Trophoblast cell (in vitro differentiated cells and primary cell): ENCODE measurements at regions not wholly inside any gene's neighbourhood (a gene's known extent, or its start where the extent isn't known, plus 50 kb on each side); places are given as distances from the start of the nearest gene placed in this dataset.
"Not testable (repeated sequence)": the region's sequence is repeated elsewhere in the genome, so short reads cannot be mapped to it uniquely, and the experiment has no call there.

Experiments used
- DNase-seq, 2 donors: peaks; one replicate each; pipeline ENCODE4 v3.0.0-alpha.2; 2016
- H2AFZ ChIP-seq: 2 replicates; pipeline ENCODE4 v1.6.1; 2013; ENCODE audit warnings: low read length, moderate library complexity, mild to moderate bottlenecking; ENCODE audit not compliant: insufficient read depth, poor library complexity
- H2AK5ac ChIP-seq: 2 replicates; pipeline ENCODE4 v1.6.1; 2013; ENCODE audit warnings: mild to moderate bottlenecking, low read length
- H2BK120ac ChIP-seq: 2 replicates; pipeline ENCODE4 v1.6.1; 2013; ENCODE audit warnings: low read length, mild to moderate bottlenecking, moderate library complexity; ENCODE audit not compliant: insufficient read depth, poor library complexity
- H2BK12ac ChIP-seq: 2 replicates; pipeline ENCODE4 v1.6.1; 2013; ENCODE audit warnings: mild to moderate bottlenecking, low read length, moderate library complexity
- H2BK5ac ChIP-seq: 2 replicates; pipeline ENCODE4 v1.6.1; 2013; ENCODE audit warnings: low read length, low read depth, moderate library complexity, mild to moderate bottlenecking; ENCODE audit not compliant: poor library complexity
- H3K14ac ChIP-seq: 2 replicates; pipeline ENCODE4 v1.6.1; 2013; ENCODE audit warnings: mild to moderate bottlenecking, low read length
- H3K18ac ChIP-seq: 2 replicates; pipeline ENCODE4 v1.6.1; 2013; ENCODE audit warnings: mild to moderate bottlenecking, low read length
- H3K23ac ChIP-seq: 2 replicates; pipeline ENCODE4 v1.6.1; 2013; ENCODE audit warnings: low read length
- H3K27ac ChIP-seq: 2 replicates; pipeline ENCODE4 v1.5.1; 2013; ENCODE audit warnings: low read depth, mild to moderate bottlenecking, inconsistent platforms, low read length, moderate library complexity
- H3K27me3 ChIP-seq: 2 replicates; pipeline ENCODE4 v1.6.1; 2013; ENCODE audit warnings: inconsistent platforms, mild to moderate bottlenecking, low read length, moderate library complexity; ENCODE audit not compliant: insufficient read depth
- H3K36me3 ChIP-seq, 2 experiments: 1 replicate in 1 of 2; 2 replicates in 1 of 2; pipeline ENCODE4 v1.6.1; 2013; ENCODE audit warnings: low read length in 2 of 2, mild to moderate bottlenecking in 2 of 2, moderate library complexity in 1 of 2; ENCODE audit not compliant: insufficient read depth in 2 of 2, control insufficient read depth in 1 of 2
- H3K4ac ChIP-seq: 2 replicates; pipeline ENCODE4 v1.6.1; 2013; ENCODE audit warnings: low read depth, mild to moderate bottlenecking, low read length, moderate library complexity
- H3K4me1 ChIP-seq, 2 experiments: 1 replicate in 1 of 2; 2 replicates in 1 of 2; pipeline ENCODE4 v1.6.1; 2013; ENCODE audit warnings: low read length in 2 of 2, mild to moderate bottlenecking in 2 of 2, moderate library complexity in 1 of 2; ENCODE audit not compliant: insufficient read depth in 2 of 2, control insufficient read depth in 1 of 2
- H3K4me2 ChIP-seq: 2 replicates; pipeline ENCODE4 v1.6.1; 2013; ENCODE audit warnings: inconsistent platforms, mild to moderate bottlenecking, low read length, moderate library complexity
- H3K4me3 ChIP-seq: 2 replicates; pipeline ENCODE4 v1.5.1; 2013; ENCODE audit warnings: mild to moderate bottlenecking, low read depth, low read length, inconsistent platforms
- H3K79me1 ChIP-seq: one replicate; pipeline ENCODE4 v1.6.1; 2013; ENCODE audit warnings: low read length
- H3K79me2 ChIP-seq: 2 replicates; pipeline ENCODE4 v1.6.1; 2013; ENCODE audit warnings: low read length, mild to moderate bottlenecking; ENCODE audit not compliant: control insufficient read depth, insufficient read depth, poor library complexity
- H3K9ac ChIP-seq: 2 replicates; pipeline ENCODE4 v1.6.1; 2013; ENCODE audit warnings: mild to moderate bottlenecking, low read length
- H3K9me3 ChIP-seq: 2 replicates; pipeline ENCODE4 v1.6.1; 2013; ENCODE audit warnings: low read depth, mild to moderate bottlenecking, control low read depth, inconsistent platforms, low read length; ENCODE audit not compliant: insufficient read depth
- H4K12ac ChIP-seq: 2 replicates; pipeline ENCODE4 v1.6.1; 2013; ENCODE audit warnings: low read depth, mild to moderate bottlenecking, low read length, moderate library complexity
- H4K8ac ChIP-seq: 2 replicates; pipeline ENCODE4 v1.6.1; 2013; ENCODE audit warnings: low read depth, mild to moderate bottlenecking, low read length, moderate library complexity
- H4K91ac ChIP-seq: one replicate; pipeline ENCODE4 v1.6.1; 2013; ENCODE audit warnings: low read depth, mild to moderate bottlenecking, low read length, moderate library complexity
- whole genome bisulfite sequencing: extraction: QIAGEN DNeasy Blood & Tissue Kit; methylation state at CpG from one replicate; pipeline ENCODE4 v1.1.7; 2013; ENCODE audit warnings: missing lambda C conversion rate; ENCODE audit not compliant: insufficient read length, insufficient coverage; ENCODE audit errors: extremely low coverage; 5-methylcytosine and 5-hydroxymethylcytosine counted together

DNA sequence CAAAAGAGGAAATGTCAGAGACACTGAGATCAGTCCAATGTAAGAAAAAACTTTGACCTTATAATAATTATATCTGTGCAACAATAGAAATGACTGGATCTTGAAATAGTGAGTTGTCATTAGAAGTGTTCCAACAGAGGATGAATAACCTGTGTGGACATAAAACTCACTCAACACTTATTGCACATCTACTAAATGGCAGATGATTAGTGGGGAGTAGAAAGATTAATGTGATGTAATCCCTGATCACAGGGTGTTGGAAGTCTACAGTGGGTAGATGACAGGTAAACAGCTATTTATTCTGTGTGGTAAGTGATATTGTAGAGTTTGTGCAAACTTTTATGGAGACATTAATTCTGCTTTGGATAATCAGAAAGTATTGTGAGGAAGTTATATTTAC is 177.3 kb upstream of the HMHB1 start:
- H2BK12ac ChIP-seq: no peak overlapping the region
- H3K27me3 ChIP-seq: no peaks in the 10 kb centered on the region
- H2BK5ac ChIP-seq: no peak overlapping the region
- H2BK120ac ChIP-seq: no peak overlapping the region
- no peak overlapping the region for H3K4ac ChIP-seq
- H3K36me3 ChIP-seq: no peaks in the 10 kb centered on the region
- no peak overlapping the region for H3K4me2 ChIP-seq
- H3K27ac ChIP-seq: no peak overlapping the region
- H3K23ac ChIP-seq: no peak overlapping the region
- H3K4me1 ChIP-seq: no peaks in the 10 kb centered on the region
- H4K8ac ChIP-seq: no peak overlapping the region
- H4K12ac ChIP-seq: no peak overlapping the region
- no peak overlapping the region for H2AFZ ChIP-seq
- H3K4me3 ChIP-seq: no peak overlapping the region
- H3K14ac ChIP-seq: no peak overlapping the region
- H3K79me1 ChIP-seq: no peaks in the 10 kb centered on the region
- H3K18ac ChIP-seq: no peak overlapping the region
- no peak overlapping the region for H2AK5ac ChIP-seq
- H3K79me2 ChIP-seq: no peaks in the 10 kb centered on the region
- H4K91ac ChIP-seq: no peak overlapping the region
- H3K9me3 ChIP-seq: no peaks in the 10 kb centered on the region
- no peak for DNase-seq
- H3K9ac ChIP-seq: no peak overlapping the region

DNA sequence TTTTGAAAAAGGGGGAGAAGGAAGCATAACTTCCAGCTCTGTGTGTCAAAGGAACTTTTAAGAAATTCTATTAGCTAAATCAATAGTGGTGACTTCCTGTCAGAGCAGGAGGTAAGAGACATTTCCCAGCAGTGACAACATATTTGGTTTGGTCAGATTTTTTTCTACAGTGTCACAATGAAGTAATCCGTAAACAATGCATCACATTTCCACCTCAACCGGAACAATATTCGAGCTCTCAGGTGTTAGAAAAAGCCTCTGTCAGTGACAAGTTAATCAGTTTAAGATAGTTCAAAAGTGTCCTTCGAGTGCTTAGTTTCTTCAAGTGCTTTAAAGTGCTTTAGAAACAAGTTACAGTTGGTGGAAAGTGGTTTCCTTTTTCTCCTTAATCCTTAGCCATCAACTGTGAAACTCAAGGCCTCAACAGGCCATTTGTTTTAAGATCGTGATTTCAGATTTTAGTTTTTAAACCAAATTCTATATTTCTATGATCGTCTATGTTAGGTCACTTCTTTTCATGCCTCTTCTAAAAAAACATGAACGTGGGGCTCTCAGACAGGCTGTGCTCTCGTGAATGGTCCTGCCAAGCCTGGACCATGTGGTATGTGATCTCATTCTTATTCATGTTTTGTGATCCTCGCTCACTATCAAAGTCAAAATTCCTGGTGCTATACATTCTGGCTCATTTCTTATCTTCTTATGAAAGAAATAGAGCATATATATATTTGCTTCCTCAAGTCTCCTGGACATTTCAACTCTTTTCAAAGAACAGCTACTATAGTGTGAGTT is 181.9 kb upstream of the HMHB1 start:
- WGBS: no CpG with 5 or more reads among the region's 9 CpGs
- Histone ChIP-seq H4K8ac (no peak overlapping the region), H3K14ac (no peak overlapping the region), H4K12ac (no peak overlapping the region), H2AK5ac (no peak overlapping the region), H2BK5ac (no peak overlapping the region), H3K23ac (no peak overlapping the region), H3K36me3 (no peaks in the 10 kb centered on the region), H3K4ac (no peak overlapping the region), H3K9ac (no peak overlapping the region), H3K9me3 (no peaks in the 10 kb centered on the region), H3K4me1 (peaks cover 0 to 1% of the 10 kb centered on the region in 2 experiments), H3K18ac (no peak overlapping the region), H2BK12ac (no peak overlapping the region), H3K27me3 (no peaks in the 10 kb centered on the region), H3K79me1 (no peaks in the 10 kb centered on the region), H3K4me3 (no peak overlapping the region), H2AFZ (no peak overlapping the region), H3K4me2 (no peak overlapping the region), H3K27ac (no peak overlapping the region), H2BK120ac (no peak overlapping the region), H3K79me2 (no peaks in the 10 kb centered on the region), H4K91ac (no peak overlapping the region)
- DNase-seq: peak; percentile 24 to 90

DNA sequence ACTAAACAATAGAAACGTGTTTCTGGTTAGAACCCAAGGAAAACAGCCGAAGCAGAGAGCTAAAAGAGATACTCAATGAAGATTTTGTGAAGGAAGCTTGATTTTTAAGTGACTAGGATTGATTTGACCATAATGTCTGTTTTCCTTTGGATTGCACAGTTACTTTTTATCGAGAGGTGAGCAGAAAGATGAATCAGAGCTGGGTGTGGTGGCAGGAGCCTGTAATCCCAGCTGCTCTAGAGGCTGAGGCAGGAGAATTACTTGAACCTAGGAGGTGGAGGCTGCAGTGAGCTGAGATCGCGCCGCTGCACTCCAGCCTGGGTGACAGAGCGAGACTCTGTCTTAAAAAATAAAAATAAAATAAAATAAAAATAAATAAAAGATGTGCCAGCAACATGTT is 186.9 kb upstream of the HMHB1 start:
- not testable (repeated sequence) for H3K23ac ChIP-seq, H2BK12ac ChIP-seq, H3K4me2 ChIP-seq, H3K4me1 ChIP-seq, H3K18ac ChIP-seq, H3K9ac ChIP-seq, H2AFZ ChIP-seq, H3K27me3 ChIP-seq, H3K14ac ChIP-seq, H3K9me3 ChIP-seq, H4K8ac ChIP-seq, DNase-seq, H4K12ac ChIP-seq, H3K27ac ChIP-seq, H4K91ac ChIP-seq, H2AK5ac ChIP-seq, H3K4me3 ChIP-seq, H3K4ac ChIP-seq, H2BK120ac ChIP-seq, H3K36me3 ChIP-seq, H2BK5ac ChIP-seq, H3K79me2 ChIP-seq, H3K79me1 ChIP-seq
- WGBS: no CpG with 5 or more reads among the region's 7 CpGs

DNA sequence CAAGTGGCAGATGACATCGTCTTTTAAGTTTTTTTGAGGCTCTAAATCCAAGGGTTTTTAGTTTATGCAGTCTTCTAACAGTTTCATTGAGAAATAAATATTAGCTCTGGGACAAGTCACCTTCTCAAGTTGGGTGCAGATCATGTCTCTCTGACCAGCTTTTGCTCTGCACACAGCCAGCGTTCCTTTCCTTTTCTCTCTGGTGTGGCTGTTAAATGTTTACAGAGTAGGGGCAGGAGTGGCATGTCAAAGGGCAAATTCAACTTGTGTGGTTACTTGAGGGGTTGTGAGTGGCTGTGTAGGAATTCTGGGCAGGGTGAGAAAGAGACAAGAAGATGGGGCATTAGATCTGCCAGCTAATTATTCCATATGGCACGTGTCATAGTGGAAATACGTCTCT is 187.5 kb upstream of the HMHB1 start:
- Histone ChIP-seq H3K4me2 (no peak overlapping the region), H3K4me3 (no peak overlapping the region), H3K9ac (no peak overlapping the region), H2AFZ (no peak overlapping the region), H3K36me3 (no peaks in the 10 kb centered on the region), H2BK5ac (no peak overlapping the region), H3K4ac (no peak overlapping the region), H3K4me1 (no peaks in the 10 kb centered on the region), H3K23ac (no peak overlapping the region), H4K91ac (no peak overlapping the region), H3K27ac (no peak overlapping the region), H3K79me2 (no peaks in the 10 kb centered on the region), H3K79me1 (no peaks in the 10 kb centered on the region), H3K27me3 (no peaks in the 10 kb centered on the region), H2BK120ac (no peak overlapping the region), H3K14ac (no peak overlapping the region), H2AK5ac (no peak overlapping the region), H4K12ac (no peak overlapping the region), H2BK12ac (no peak overlapping the region), H3K18ac (no peak overlapping the region), H3K9me3 (no peaks in the 10 kb centered on the region), H4K8ac (no peak overlapping the region)
- no peak for DNase-seq
- WGBS: no CpG with 5 or more reads among the region's 4 CpGs
